HG03565 (cell line): ENCODE measurements at regions not wholly inside any gene's neighbourhood (a gene's known extent, or its start where the extent isn't known, plus 50 kb on each side); places are given as distances from the start of the nearest gene placed in this dataset.

Source experiments
- ATAC-seq: cut with Tn5 transposase; IDR thresholded peaks from one replicate; pipeline ENCODE4 v1.9.1; 2021; ENCODE audit warnings: mild to moderate bottlenecking, moderate library complexity; ENCODE audit not compliant: unreplicated experiment

DNA sequence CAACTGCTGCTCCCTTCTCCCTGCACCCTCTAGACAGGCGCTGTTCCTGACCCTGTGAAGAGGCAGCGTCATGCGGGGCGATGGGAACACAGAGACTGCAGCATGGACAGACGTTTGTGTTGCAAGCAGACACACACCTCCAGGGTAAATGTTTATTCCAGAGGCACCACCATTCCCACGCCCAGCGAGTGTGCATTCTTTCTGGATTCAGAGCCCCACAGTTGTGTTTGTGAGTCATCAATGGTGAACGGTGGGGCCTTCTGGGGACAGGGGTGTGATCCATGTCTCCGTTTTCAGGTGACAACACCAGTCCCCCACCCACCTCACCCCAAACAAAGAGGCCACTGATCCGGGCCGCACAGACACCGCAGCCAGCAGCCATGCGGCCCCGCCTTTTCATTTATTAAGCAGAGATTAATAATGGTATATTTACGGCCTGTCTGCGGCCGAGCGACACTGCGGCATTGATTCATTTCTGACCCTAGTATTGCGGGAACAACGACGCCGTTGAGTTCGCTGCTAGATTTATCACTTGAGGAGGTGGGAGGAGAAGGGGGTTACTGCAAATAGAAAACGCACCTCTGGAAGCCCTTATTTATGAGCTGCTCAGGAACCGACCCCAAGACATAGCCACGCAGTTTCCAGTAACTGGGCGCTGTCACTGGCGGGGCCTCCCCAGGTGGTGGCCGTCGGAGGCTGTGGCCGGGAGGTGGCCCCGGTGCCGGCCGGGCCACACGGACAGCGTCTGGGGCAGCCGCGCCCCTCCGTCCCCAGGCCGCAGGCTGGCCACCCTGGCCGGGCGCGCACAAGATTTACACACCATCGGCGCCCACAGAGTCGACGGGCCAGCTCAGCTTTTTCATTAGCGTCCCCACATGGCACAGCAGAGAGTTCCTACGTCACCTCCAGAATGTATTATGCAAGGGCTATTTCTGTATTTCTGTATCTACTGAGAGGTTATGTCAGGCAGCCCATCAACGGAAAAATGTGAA, 367.6 kb downstream of the THBS2 start:
- no peak for ATAC-seq

DNA sequence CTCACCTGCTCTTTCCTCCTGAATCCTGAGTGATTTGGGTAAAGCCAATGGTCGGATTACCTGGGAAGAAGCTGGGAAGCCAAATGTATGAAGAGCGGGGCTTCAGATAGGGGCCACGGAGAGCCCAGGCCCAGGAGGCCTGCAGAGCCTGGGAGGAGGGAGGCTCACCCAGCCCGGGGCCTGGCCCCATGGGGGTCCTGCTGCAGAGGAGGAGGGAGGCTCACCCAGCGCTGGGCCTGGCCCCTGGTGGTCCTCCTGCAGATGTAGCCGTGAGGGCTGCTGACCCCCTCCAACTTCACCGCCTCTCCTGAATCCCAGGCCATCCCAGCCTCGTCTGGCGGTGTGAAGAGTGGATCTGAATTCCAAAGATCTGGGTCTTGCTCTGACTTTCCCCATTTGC, 368.4 kb downstream of the THBS2 start:
- ATAC-seq, result no peak

DNA sequence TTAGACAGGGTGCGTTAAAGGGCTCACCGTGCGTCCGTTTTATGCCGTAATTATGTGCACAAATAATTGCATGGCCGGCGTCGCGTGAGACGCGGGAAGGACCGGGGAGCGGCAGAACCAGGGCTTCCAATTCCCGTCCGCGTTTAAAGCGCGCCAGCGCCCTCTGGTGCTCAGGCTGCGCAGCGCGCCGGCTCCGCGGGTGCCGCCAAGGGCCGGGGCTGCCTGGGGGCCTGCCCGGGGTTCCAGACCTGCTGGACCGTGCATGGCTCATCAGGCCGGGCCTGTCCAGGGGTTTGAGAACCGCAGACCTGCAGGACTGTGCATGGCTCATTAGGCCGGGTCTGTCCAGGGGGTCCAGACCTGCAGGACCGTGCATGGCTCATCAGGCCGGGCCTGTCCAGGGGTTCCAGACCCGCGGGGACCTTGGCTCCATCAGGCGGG, 369.0 kb downstream of the THBS2 start:
- ATAC-seq, result peak; percentile 83

DNA sequence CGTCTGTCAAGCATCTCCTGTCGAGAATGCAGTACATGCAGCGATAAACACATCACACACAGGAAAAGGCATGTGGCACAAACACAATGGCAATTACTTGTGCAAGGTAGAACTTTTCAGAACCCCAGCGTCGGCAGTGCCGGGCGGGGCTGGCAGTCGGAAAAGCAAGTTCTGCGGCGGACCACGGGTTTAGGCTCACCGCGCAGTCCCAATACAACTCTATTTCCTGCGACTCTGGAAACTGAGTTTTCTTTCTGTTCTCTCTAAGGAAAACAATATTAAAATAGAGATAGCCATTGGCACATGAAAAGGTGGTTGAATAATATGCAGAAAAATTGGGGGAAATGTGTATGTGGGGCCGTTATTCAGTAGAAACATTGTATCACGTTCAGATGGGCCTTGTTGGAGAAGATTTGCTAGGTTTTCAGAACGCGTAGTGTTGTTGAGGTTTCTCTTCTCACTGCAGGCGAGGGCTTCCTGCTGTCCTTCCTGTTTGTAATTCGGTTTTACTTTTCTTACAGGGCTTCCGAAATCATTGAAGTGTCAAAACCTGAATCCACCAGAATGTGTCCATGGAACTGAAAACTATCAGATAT, 369.5 kb downstream of the THBS2 start:
- no peak for ATAC-seq

DNA sequence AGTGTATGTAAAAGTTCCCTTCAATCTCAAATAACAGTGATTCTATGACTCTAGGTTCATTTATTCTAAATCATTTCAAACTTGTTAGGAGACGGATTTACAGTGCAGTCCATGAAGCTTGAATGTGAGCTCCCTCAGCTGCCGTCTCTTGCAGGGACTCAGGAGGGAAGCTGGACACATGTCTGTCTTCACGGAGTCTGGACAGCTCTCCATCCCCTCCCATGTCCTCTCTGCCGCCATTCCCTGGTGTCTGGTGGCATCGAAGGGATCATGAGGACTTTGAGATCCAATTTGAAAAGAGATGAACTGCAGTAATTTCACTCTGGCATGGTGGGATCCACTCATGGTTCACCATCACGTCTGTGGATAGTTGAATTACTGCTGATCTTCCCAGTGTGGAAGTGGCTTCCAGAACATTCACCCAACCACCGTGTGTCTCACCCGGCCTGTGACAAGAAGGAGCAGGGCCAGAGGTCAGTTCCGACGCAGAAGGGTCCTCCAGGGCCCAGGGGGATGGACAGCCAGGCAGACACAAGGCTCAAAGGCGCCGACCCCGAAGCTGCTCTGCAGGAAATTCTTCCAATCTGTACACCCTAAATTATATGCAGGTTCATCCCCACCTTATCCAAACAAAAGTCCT, 370.1 kb downstream of the THBS2 start:
- no peak for ATAC-seq

DNA sequence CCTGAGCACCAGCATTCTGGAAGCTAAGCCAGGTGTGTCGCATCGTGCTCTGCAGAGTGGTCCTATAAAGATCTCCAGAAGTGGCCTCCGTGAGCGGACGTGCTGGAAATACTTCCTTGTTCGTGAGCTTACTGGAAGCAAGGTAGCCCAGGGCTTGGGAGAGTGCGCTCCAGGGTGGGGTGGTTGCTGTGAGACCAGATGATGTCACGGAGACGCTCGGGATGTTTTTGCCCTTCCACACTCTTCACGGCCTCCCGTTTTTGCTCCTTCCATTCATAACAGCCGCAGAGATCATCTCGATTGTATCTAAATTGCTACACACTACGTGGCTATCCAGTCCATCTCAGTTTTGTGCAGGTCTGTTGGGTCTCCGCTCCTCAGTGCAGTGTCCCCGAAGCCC, 373.4 kb downstream of the THBS2 start:
- no peak for ATAC-seq

DNA sequence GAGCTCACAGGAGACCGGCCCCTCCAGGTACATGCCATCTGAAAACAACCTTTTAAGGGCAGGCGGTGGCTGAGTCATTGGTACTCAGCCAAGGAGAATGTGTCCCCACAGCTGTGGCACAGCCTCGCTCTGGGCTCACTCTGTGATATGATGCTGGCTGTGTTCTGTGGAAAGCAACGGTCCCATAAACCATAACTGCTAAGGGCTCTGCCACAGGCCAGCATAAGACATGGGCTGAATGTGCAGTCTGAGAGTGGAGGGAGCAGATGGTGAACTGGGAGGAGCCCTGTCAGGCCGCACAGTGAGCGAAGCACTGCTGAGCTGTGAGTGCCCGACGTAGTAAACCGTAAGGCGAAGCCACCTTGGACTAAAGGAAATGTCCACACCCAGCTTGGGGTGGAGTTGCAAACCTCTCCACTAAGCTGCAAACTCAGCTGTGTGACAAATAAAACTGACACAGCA, 375.8 kb downstream of the THBS2 start:
- ATAC-seq, result no peak

DNA sequence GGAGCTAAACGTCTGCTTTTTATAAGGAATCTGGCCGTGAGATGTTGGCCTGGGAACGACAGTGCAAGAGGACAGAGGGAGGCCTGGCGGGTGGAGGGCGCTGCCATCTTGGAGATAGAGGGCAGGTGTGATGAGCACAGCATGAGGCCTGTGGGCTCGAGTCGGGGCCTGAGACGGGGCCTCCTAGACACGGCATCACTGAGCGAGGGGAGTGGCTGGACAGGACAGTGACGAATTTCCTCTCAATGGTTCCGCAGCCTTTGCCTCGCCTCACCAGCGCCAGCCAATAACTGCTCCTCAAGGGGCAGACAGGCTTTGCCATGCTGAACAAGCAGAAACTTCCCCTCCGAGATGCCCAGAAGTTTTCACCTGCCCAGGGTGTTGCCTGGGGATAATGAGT, 376.7 kb downstream of the THBS2 start:
- ATAC-seq, result no peak

DNA sequence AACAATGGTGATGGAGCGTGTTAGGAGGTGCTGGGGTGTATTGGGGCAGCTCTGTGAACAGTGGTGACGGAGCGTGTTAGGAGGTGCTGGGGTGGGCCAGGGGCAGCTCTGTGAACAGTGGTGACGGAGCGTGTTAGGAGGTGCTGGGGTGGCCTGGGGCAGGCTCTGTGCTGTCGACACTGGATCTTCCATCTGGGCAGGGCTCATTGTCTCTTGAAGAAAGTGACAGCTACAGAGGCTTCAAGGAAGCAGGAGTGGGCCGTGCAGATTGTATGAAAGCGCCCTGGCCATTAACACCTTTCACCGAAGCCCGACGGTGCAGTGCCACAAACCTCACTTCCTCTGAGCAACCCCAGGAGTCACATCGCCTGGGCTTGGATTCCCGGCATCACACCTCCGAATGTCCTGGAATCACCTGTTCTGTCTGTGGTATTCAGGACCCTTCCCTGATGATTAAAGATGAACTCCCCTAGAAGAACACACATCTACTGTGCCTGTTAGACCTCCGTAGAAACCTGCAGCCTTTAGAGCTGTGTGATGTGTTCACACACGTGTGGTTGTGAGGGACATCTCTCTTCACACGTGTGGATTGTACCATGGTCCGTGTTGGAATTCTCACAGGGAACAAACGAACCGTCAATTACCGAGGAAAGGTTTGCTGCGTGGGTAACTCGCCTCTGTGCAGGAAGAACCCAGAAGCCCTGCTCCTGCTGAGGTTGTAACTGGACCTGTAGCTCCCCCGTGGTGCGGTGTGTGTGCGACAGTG, 377.7 kb downstream of the THBS2 start:
- no peak for ATAC-seq

DNA sequence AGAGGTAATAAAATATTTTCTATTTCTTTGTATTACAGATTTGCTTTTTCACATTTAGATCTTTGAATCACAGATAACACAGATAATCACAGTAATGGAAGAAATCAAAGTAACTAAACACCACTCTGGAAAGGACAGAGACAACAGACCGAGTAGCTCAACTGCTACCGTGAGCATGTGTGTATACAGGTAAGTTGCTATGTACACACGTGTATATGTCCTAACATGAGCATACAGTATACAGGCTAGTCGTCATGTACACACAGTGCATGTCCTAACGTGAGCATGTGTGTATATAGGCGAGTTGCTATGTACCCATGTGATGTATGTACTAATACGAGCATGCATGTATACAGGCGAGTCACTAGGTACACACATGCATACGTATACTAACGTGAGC, 379.0 kb downstream of the THBS2 start:
- ATAC-seq, result no peak

DNA sequence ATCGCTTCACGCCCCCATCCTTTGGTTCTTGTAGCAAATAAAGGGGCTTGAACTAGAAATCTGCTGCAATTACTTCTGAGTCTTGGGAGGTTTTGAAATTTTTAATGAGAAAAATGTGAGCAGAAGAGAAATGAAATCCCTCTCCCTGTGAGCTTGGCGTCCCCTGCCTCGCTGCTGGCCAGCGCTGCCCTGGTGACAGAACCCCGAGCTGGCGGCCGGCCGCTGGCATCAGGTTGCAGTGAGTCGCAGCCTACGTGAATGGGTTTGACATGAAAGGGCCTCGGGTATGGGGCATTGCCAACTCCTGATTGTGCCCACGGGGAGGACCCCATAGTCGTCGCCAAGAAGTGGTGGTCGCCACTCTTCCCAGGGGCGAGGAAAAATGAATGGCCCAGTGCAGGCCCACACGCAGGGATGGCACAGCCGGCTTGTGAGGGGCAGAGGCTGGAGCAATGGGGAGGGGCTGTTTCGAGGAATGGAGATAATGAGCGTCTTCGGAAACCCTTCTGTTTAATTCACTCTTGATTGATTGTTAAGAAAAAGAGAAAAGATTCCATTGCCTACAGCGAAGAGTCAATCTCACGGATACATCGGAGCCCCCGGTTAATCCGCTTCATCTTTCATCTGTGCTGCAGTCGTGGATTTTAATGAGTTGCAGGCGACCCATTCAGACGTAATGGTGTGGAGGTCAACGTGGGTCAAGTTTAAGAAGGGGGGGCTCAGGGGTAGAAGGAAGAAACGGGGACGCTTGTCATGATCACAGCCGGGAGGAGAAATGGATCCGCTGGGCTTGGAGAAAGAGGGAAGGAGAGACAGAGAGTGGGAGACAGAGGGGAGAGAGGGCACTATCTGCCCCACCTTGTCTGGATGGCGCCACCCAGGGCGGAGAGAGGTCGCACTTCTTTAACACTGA, 380.1 kb downstream of the THBS2 start:
- no peak for ATAC-seq

DNA sequence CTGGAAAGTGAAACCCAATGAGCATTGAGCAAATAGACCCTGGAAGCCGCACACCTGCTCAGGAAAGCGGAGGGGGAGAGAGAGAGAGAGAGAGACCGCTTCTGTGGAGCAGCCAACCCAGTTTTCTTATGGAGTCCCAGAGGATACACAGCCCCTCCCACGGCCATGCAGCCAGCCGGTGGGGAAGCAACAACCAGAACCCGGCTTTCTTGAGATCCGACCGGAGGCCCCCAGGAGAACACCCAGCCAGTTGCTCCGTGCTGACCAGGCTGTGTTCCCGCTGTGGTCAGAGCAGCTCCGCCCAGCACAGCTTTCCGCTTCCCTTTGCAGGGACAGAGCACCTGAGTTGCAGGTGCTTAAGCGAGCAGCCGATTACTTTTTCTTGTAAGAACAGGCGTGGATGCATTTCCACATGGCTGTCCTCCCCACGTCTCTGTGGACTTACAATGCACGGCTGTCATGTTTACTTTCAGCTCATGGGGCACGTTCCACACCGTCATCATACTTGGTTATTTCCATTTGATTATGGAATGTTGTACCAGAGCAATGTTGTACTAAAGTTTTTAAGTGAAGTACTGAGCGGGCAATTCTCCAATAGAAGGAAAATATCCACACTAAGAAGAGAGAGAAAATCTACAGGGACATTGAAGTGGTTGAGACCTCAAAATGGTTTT, 381.9 kb downstream of the THBS2 start:
- no peak for ATAC-seq

DNA sequence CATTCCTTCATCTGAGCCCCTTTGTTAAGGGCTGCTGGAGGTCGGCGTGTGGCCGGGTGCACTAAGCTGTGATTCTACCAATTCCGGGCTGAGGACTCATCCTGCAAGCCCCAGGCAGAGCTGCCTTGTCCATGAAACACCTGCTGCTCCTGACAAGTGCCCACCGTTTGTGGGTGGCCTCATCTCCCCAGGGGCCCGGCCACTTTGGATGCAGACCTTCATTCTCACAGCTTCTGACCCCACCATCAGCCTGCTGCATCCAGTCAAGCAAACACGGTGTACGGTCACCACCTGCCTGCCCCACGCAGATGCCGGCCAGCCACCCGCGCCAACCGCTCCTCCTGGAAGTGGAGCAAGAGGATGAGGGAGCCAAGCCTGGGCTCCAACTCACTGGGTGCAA, 382.7 kb downstream of the THBS2 start:
- no peak for ATAC-seq

DNA sequence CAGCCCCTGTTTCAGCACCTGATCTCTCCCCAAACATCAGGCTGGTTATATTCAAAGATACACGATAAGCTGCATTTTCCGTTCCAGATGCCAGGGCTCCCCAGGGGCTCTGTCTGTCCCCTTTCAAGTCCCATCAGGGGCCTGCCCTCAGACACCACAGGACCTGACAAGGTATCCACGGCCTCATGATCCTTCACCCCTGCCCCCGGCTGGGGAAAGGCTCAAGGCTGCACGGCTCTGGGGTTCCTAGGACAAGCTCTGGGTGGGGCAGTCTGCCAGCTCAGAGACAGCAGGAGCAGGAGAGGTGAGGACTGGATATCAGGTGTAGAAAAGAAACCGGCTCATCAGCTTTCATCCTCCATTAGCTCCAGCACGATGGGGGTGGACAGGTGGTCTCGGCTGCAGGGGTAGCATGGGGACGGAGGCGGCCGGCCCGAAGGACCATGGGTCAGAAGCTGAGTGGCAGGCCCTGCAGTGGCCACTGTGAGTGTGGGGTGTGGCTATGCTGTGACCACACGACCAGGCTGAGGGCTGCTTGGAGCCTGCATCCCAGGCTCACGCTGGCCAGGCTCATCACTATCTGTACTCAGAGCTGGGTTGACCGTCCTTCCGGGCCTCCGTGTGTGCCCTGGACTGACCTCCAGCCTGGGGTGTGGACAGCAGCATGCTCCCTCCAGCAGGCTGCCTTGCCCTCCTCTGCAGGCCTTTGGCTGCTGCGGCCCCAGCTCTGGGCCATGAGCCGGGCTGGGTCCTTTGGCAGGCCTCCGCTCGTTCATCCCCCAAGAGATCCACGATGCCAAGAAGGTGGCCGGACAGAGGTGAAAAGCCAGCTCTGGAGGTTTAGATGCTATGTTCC, 386.2 kb downstream of the THBS2 start:
- ATAC-seq, result no peak

DNA sequence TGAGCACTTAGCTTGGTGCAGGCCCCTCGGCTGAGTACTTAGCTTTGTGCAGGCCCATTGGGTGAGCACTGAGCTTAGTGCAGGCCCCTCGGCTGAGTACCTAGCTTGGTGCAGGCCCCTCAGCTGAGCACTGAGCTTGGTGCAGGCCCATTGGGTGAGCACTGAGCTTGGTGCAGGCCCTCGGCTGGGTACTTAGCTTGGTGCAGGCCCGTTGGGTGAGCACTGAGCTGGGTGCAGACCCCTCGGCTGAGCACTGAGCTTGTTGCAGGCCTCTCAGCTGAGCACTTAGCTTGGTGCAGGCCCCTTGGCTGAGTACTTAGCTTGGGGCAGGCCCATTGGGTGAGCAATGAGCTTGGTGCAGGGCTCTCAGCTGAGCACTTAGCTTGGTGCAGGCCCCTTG, 387.1 kb downstream of the THBS2 start:
- no peak for ATAC-seq

DNA sequence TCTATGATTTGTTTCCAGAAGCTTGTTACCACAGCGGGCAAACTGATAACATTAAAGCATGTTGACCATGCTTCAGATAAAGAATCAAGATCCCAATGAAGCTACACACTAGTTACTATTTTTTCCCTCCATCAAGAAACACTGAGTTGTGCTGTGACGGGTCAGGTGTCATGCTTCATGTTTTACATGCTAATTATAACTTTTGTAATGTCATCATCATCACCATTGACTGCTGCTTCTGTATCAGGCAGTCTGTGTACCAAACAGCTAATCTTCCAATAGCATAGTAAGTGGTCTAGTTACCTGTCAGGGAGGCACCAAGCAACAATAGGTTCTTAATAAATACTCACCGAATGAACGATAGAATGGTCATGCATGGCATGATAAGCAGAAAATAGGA, 388.1 kb downstream of the THBS2 start:
- ATAC-seq, result no peak

DNA sequence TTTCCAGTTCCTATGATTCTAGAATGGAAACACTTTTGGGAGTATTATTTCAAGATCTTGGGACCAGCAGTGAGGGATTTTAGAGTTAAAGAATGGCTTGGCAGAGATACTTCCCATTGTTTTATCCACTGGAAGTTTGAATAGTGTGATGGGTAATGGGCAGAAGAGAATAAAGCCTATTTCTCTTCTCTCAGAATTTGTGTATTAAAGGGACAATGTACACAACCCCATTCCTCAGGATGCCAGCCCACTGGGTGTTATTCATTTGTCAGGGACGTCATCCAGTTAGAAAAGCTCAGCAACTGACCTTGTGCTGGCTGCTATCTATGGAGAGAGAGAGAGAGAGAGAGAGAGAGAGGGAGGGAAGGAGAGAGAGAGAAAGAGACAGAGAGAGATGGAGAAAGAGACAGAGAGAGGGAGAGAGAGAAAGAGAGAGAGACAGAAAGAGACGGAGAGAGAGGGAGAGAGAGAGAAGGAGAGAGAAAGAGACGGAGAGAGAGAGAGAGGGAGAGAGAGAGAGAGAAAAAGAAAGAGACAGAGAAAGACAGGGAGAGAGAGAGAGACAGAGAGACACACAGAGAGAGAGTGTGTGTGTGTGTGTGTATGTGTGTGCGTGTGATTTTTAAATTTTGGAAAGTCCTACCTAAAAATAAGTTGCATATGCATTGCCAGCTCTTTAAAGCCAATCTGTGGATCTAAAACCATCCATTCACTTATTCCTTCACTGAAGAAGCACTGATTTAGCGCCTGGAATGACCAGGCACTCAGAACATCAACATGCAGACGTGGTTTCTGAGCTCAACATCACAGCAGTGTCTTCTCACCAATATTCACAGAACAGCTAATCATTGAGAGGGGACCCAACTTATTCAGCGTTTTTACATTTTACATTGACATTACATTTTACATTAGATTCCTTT, 388.8 kb downstream of the THBS2 start:
- no peak for ATAC-seq
